GM18502 (cell line): ENCODE measurements at regions not wholly inside any gene's neighbourhood (a gene's known extent, or its start where the extent isn't known, plus 50 kb on each side); places are given as distances from the start of the nearest gene placed in this dataset.

ENCODE experiments used
- ATAC-seq: cut with Tn5 transposase; IDR thresholded peaks from one replicate; pipeline ENCODE4 v1.9.1; 2021; ENCODE audit warnings: mild to moderate bottlenecking; ENCODE audit not compliant: unreplicated experiment, poor library complexity

DNA sequence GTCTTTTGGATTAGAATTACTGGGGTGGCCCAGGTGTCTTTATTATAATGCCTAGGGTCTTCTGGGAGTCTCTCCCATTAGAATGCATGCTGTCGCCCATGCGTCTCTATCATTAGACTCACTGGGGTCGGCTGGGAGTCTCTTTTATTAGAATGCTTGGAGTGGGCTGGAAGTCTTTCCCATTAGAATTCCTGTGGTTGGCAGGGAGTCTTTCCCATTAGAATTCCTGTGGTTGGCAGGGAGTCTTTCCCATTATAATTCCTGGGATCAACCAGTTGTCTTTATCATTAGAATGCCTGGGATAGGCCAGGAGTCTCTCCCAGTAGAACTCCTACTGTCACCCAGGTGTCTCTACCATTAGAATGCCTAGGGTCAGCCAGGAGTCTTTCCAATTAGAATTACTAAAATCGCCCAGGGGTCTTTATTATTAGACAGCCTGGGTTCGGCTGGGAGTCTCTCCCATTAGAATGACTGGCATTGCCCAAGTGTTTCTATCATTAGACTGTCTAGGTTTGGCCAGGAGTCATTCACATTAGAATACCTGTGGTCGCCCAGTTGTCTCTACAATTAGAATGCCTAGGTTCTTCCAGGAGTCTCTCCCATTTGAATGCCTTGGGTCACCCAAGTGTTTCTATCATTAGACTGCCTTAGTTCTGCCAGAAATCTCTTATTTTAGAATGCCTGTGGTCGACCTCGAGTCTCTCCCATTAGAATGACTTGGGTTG is 1558.5 kb downstream of the UQCRFS1 start:
- no peak for ATAC-seq

DNA sequence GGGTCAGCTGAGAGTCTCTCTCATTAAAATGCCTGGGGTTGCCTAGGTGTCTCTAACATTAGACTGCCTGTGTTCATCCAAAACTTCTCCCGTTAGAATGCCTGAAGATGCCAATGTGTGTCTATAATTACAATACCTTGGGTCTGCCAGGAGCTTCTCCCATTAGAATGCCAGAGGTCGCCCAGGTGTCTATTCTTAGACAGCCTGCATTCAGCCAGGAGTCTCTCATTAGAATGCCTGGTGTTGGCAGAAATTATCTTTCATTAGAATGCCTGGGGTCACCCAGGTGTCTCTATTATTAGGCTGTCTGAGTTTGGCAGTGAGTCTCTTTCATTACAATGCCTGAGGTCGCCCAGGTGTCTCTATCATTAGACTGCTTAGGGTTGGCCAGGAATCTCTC is 1560.2 kb downstream of the UQCRFS1 start:
- ATAC-seq = no peak

DNA sequence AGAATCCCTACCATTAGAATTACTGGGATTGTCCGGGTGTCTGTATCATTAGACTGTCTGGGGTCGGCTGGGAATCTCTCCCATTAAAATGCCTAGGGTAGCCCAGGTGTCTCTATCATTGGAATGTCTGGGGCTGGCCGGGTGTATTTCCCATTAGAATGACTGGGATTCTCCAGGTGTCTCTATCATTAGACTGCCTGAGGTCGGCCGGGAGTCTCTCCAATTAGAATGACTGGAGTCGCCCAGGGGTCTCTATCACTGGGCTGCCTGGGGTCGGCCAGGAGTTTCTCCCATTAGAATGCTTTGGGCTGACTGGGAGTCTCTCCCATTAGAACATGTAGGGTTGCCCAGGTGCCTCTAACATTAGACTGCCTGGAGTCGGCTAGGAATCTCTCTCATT is 1560.7 kb downstream of the UQCRFS1 start:
- ATAC-seq = no peak

DNA sequence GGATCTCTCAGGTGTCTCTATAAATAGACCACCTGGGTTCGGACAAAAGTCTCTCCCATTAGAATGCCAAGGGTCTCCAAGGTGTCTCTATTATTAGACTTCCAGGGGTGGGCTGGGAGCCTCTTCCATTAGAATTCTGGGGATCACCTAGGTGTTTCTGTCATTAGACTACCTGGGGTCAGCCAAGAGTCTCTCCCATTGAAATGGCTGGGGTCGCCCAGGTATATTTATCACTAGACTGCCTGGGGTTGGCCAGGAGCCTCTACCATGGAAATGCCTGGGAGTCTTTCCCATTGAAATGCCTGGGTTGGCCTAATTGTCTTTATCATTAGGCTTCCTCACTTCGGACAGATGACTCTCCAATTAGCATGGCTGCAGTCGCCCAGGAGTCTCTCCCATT is 1565.5 kb downstream of the UQCRFS1 start:
- ATAC-seq = no peak

DNA sequence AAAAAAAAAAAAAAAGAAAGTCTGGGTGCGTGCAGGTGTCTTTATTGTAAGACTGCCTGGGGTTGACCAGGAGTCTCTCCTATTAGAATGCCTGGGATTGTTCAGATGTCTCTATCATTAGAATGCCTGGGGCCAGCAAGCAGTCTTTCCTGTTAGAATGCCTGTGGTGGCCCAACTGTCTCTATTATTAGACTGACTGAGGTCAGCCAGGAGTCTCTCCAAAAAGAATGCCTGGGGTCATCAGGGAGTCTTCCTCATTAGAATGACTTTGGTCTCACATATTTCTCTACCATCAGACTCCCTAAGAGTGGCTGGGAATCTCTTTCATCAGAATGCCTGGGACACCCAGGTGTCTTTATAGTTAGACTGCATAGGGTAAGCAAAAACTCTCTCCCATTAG is 1577.5 kb downstream of the UQCRFS1 start:
- no peak for ATAC-seq

DNA sequence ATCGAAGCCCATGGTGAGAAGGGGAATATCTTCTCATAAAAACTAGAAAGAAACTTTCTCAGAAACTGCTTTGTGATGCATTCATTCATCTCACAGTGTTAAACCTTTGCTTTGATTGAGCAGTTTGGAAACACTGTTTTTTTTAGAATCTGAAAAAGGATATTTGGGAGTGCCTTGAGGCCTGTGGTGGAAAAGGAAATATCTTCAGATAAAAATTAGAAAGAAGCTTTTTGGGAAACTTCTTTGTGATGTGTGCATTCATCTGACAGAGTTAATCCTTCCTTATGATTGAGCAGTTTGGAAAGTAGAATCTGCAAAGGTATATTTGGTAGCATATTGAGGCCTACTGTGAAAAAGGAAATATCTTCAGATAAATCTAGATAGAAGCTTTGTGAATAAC is 1594.9 kb downstream of the UQCRFS1 start:
- ATAC-seq = no peak

DNA sequence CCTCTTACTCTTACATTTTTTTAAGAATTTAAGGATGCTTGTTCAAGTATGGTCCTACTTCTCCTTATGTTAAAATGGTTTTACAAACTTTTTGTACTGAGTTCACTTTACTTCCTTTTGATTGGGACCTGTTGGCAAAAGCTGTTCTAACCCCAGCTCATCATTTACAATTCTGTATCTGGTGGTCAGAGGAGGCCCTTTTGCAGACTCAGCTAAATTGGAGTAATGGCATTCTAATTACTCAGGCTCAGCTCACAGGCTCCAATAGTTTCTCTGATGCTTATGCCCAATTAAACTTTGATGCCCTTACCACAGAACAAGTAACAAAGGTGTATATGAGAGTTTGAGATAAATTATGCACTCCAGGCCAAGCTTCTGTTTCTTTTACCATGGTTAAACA is 1632.0 kb downstream of the UQCRFS1 start:
- no peak for ATAC-seq
